Fibroblast of pulmonary artery (primary cell): ENCODE measurements at regions not wholly inside any gene's neighbourhood (a gene's known extent, or its start where the extent isn't known, plus 50 kb on each side); places are given as distances from the start of the nearest gene placed in this dataset.
A peak's percentile ranks its signal among the peaks of the same experiment; 100 is the strongest.

Experiments used
- DNase-seq: peaks from one replicate; pipeline ENCODE4 v3.0.0-alpha.2; 2010; ENCODE audit warnings: low read depth
- H3K4me3 ChIP-seq: replicated peaks from 2 replicates; pipeline ENCODE4 v1.5.1; 2011; ENCODE audit warnings: low read depth, mild to moderate bottlenecking, control low read depth, low read length, moderate library complexity
- CTCF ChIP-seq: IDR thresholded peaks from 2 replicates; pipeline ENCODE4 v1.5.1; 2011; ENCODE audit warnings: mild to moderate bottlenecking, control low read depth, low read length, inconsistent platforms; ENCODE audit errors: missing control alignments

GRCh38 chr2:21424375-21424774, 300.6 kb downstream of the TDRD15 start:
- no peak overlapping the region for H3K4me3 ChIP-seq
- no peak for TF ChIP-seq CTCF

GRCh38 chr2:21427606-21428005, 303.8 kb downstream of the TDRD15 start:
- no peak for TF ChIP-seq CTCF
- no peak overlapping the region for H3K4me3 ChIP-seq
- no peak for DNase-seq

More at GRCh38 chr2:21424375-21424774, 300.6 kb downstream of the TDRD15 start:
- no peak for DNase-seq

- H3K4me3 ChIP-seq = no peak overlapping the region
- TF ChIP-seq CTCF = no peak
- DNase-seq = no peak
These were observed 305.0 kb downstream of the TDRD15 start for GRCh38 chr2:21428754-21429153.

GRCh38 chr2:21429747-21430146, 306.0 kb downstream of the TDRD15 start:
- DNase-seq = no peak
- TF ChIP-seq CTCF = no peak
- no peak overlapping the region for H3K4me3 ChIP-seq

- no peak overlapping the region for H3K4me3 ChIP-seq
- DNase-seq = no peak
- no peak for TF ChIP-seq CTCF
These were observed 307.3 kb downstream of the TDRD15 start for GRCh38 chr2:21431078-21431477.

- TF ChIP-seq CTCF = no peak
- DNase-seq = peak; percentile 1
These were observed 315.2 kb downstream of the TDRD15 start for GRCh38 chr2:21438949-21439348.

GRCh38 chr2:21441442-21441841, 317.7 kb downstream of the TDRD15 start:
- no peak overlapping the region for H3K4me3 ChIP-seq
- no peak for DNase-seq
- TF ChIP-seq CTCF = no peak

More at GRCh38 chr2:21438949-21439348, 315.2 kb downstream of the TDRD15 start:
- H3K4me3 ChIP-seq = no peak overlapping the region
